ENCODE measurements at regions not wholly inside any gene's neighbourhood (a gene's known extent, or its start where the extent isn't known, plus 50 kb on each side); places are given as distances from the start of the nearest gene placed in this dataset.

DNA sequence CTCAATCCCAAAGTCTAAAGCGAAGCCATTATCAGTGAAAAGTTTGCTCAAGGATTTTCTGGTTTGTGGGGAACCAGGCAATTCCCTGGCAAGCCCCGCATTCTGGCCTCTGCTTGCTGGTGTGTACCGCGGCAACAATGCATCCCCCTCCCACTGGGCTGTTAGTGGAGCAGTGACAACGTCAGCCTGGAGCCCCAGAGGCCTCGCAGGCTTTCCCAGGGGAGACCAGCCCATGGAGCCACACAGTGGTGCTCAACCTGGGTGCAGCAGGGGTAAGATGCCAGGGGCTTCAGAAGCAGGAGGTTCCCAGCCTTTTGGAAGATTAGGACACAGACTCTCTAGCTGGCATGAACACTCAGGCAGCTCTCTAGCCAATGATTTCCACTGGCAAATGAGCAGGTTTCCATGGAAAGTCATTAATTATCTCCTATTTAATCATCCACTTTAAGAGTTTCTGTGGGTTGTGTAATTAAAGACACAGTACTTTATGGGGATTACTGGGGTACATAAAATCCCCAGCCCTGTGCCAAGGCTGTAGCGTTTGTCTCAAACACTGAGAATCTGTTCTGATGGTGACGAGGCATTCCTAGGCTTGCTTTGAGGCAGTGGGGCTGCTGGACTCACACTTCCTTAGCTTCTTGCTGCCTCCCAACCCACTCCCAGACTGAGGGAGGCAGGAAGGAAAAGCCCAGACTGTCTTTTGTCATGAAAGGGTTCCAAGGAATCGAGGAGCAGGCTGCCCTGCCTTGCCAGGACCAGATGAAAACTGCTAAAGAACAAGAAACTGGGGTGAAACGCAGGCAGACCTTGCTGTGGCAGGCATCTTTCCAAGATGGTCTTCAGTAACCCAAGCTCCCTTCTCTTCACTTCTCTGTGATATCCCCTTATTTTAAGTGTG lies 411.9 kb upstream of the SHH start:
- 0 to 63% (median 30%) methylated on average over 1 to 10 of the region's 10 CpGs; no CpG with 5 or more reads in 2 of the 10 experiments for WGBS, 10 experiments
- in situ Hi-C loops (cut with MboI; ENCODE audit: low pct_unique_long_range_greater_than_20kb in 2 of 9, low sequenced_read_pairs in 9 of 9, unreplicated experiment in 9 of 9) = no loop called here
- ATAC-seq (replicated peaks in 6 of 8) = peak in 1 of 8 experiments; percentile 30
- Histone ChIP-seq H3K27ac (no peak overlapping the region), H3K4me1 (replicated peaks in 1 of 2) (no peaks in the 10 kb centered on the region), H3K4me3 (no peak overlapping the region)

DNA sequence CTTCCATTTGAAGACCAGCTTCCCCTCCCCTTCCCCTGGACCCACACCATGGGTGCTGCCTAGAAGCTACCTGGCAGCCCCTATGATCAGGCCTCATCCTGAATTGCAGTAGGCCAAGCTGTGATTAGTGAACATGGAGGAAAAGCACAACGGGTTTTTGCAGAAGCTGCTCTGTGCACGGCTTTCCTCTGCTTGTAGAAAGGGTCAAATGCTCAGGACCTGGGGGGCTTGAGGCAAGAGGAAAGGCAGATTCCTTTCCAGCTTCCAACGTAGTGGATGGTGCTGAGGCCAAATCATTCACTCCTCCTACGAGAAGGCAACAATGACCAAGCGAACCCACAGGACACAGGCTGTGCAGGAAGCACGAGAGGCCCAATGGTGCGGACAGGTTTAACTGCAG lies 410.3 kb upstream of the SHH start:
- H3K4me3 ChIP-seq = no peak overlapping the region
- in situ Hi-C loops (cut with MboI; ENCODE audit: low pct_unique_long_range_greater_than_20kb in 2 of 9, low sequenced_read_pairs in 9 of 9, unreplicated experiment in 9 of 9) = no loop called here
- 40 to 100% (median 62%) methylated on average over 1 to 6 of the region's 7 CpGs; no CpG with 5 or more reads in 4 of the 10 experiments for WGBS, 10 experiments
- no peak overlapping the region for H3K27ac ChIP-seq
- H3K4me1 ChIP-seq (replicated peaks in 1 of 2) = no peaks in the 10 kb centered on the region
- ATAC-seq (replicated peaks in 6 of 8) = no peak

DNA sequence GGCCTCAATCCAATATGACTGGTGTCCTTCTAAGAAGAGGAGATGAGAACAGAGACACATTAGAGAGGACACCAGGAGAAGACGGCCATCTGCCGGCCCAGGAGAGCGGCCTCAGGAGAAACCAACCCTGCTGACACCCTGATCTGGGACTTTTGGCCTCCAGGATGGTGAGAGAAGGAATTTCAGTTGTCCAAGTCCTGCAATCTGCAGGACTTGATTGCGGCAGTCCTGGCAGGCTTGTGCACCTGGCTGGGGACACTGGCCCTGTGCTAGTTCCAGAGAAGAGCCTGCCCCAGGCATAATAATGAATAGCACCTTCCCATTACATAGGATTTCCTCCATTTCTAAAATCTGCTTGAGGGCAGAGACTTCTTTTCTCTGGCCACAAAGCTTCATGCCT lies 409.9 kb upstream of the SHH start:
- WGBS, 10 experiments = 0 to 94% (median 62%) methylated on average over 2 to 3 of the region's 4 CpGs; no CpG with 5 or more reads in 5 of the 10 experiments
- Histone ChIP-seq H3K4me1 (replicated peaks in 1 of 2) (no peaks in the 10 kb centered on the region), H3K27ac (no peak overlapping the region), H3K4me3 (no peak overlapping the region)
- no peak for ATAC-seq (replicated peaks in 6 of 8)
- in situ Hi-C loops (cut with MboI; ENCODE audit: low pct_unique_long_range_greater_than_20kb in 2 of 9, low sequenced_read_pairs in 9 of 9, unreplicated experiment in 9 of 9) = no loop called here

DNA sequence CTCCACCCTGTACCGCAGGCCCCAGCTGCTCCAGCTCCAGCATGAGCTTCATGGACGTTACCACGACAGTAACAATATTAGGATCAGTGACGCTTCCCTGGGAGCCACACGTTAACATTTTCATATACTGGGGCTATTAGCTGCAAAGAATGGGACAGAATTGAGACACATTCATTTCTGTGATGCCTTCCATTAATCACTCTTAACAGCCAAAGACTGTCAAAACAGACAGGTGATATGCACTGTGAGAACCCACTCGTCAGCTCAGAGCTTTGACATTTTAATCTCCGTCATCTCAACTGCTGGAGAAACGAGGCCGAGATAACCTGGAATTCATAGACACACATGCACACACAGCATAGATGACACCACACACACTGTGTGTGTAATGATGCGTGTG lies 408.4 kb upstream of the SHH start:
- WGBS, 10 experiments = 6 to 92% (median 66%) methylated on average over 1 to 10 of the region's 10 CpGs; no CpG with 5 or more reads in 2 of the 10 experiments

DNA sequence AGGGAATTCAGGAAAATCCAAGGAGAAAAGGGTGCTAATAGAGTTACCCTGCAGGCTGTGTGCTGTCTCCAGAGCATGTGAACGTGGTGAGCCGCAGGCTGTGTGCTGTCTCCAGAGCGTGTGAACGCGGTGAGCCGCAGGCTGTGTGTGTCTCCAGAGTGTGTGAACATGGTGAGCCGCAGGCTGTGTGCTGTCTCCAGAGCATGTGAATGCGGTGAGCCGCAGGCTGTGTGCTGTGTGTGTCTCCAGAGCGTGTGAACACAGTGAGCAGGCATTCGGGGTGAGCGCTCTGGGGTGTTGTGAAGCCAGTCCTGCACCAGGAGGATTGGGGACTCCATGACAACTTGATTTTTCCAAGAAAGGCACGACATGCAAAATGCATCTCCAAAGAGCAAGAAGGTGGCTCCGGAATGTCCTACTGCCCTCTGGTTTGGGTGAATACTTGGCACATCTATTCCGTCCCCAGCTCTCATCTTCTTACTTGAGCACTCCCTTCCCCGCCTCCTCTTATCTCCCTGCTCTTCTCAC lies 407.9 kb upstream of the SHH start:
- no peak for ATAC-seq (replicated peaks in 6 of 8)

More for the DNA sequence above, 408.4 kb upstream of the SHH start:
- Histone ChIP-seq H3K4me1 (replicated peaks in 1 of 2) (no peaks in the 10 kb centered on the region), H3K4me3 (no peak overlapping the region), H3K27ac (no peak overlapping the region)
- ATAC-seq (replicated peaks in 6 of 8) = no peak
- in situ Hi-C loops (cut with MboI; ENCODE audit: low pct_unique_long_range_greater_than_20kb in 2 of 9, low sequenced_read_pairs in 9 of 9, unreplicated experiment in 9 of 9) = no loop called here

DNA sequence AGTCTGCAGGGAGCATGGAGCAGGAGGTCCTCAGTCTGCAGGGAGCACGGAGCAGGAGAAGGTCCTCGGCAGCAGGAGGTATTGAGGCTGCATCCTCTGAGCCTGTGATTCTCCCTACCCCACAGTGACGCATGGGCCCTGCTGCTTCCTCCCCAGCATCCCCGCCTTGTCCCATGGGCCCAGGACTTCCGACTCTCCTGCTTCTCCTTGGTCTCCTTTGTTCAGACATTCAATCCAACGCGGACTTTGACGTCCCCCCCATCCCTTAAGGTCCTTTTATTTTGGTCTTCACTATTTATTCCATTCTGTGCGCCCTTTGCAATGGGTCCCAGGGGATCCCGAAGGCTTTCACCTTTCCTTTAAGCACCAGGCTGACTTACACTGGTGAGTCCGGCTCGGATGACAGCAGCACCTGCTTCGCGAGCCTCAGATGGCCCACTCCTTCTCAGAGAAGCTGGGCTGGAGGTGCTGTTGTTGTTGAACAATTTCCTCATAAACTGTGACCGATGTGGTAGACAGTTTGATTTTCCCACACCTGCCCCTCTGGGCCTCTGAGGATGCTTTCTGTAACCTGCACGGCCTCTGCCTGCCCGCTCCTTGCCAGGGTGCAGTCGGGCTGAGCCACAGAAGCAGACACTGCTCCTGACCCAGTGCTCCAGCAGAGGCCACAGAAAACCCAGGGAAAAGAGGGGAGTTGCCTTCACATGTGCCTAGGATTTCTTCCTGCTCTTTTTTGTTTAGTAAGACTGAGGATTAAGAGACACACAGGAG lies 407.2 kb upstream of the SHH start:
- ATAC-seq (replicated peaks in 6 of 8) = no peak
- H3K4me3 ChIP-seq = no peak overlapping the region
- H3K4me1 ChIP-seq (replicated peaks in 1 of 2) = no peaks in the 10 kb centered on the region
- 0 to 100% (median 67%) methylated on average over 1 to 13 of the region's 18 CpGs; no CpG with 5 or more reads in 2 of the 10 experiments for WGBS, 10 experiments
- in situ Hi-C loops (cut with MboI; ENCODE audit: low pct_unique_long_range_greater_than_20kb in 2 of 9, low sequenced_read_pairs in 9 of 9, unreplicated experiment in 9 of 9) = no loop called here
- no peak overlapping the region for H3K27ac ChIP-seq

More for the DNA sequence above, 407.9 kb upstream of the SHH start:
- in situ Hi-C loops (cut with MboI; ENCODE audit: low pct_unique_long_range_greater_than_20kb in 2 of 9, low sequenced_read_pairs in 9 of 9, unreplicated experiment in 9 of 9) = no loop called here
- H3K4me3 ChIP-seq = no peak overlapping the region
- H3K4me1 ChIP-seq (replicated peaks in 1 of 2) = no peaks in the 10 kb centered on the region
- H3K27ac ChIP-seq = no peak overlapping the region
- WGBS, 10 experiments = 20 to 86% (median 64%) methylated on average over 3 to 12 of the region's 16 CpGs; no CpG with 5 or more reads in 4 of the 10 experiments

DNA sequence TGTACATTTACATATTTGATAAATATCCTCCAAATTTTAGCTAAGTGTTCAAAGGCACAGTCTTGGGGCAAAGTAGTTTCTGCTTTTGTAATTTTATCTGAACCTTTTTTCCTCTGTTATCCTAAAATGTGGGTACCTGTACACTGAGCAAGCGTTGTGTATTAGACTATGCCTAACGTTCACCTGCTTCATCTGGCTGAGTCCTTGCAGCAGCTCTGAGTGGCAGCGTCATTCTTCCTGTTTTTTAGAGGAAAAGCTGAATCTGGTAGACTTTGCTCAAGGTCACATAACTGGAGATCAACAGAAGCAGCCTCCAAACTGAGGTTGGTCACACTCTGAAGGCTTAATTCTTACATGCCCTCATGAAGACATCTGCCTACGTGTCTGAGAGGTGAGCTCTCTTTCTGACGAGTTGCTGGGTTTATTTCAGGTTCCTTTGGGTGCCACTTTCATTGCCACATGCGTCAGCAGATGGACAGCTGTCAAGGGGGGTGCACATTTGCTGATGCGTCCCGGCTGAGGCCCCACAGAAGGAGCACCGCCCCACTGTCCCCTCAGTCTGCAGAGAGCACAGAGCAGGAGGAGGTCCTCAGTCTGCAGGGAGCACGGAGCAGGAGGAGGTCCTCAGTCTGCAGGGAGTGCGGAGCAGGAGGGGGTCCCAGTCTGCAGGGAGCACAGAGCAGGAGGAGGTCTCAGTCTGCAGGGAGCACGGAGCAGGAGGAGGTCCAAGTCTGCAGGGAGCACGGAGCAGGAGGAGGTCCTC lies 406.5 kb upstream of the SHH start:
- Histone ChIP-seq H3K4me1 (replicated peaks in 1 of 2) (no peaks in the 10 kb centered on the region), H3K27ac (no peak overlapping the region), H3K4me3 (no peak overlapping the region)
- ATAC-seq (replicated peaks in 6 of 8) = no peak
- 0 to 92% (median 40%) methylated on average over 2 to 8 of the region's 13 CpGs for WGBS, 10 experiments
- in situ Hi-C loops (cut with MboI; ENCODE audit: low pct_unique_long_range_greater_than_20kb in 2 of 9, low sequenced_read_pairs in 9 of 9, unreplicated experiment in 9 of 9) = no loop called here

DNA sequence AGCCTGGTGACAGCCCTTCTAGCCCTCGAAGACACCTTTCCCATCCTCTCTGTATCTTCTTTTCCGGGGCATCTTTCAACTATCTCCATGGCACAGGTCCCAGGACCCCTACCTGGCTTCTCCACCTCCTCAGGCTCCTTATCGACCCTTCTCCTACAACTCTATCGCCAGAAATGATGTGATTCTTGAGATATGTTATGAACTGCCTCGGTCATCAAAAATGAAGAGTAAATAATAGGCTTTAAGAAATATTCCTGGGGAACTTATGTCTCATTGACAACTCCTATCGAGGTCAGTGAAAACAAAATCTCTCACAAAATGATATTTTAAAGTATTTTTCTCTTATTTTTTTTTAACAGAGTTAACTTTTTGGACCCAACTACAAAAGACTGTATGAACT lies 405.5 kb upstream of the SHH start:
- ATAC-seq (replicated peaks in 6 of 8) = no peak
- Histone ChIP-seq H3K27ac (no peak overlapping the region), H3K4me1 (replicated peaks in 1 of 2) (no peaks in the 10 kb centered on the region), H3K4me3 (no peak overlapping the region)
- in situ Hi-C loops (cut with MboI; ENCODE audit: low pct_unique_long_range_greater_than_20kb in 2 of 9, low sequenced_read_pairs in 9 of 9, unreplicated experiment in 9 of 9) = no loop called here
- 9 to 82% (median 42%) methylated on average over 1 to 6 of the region's 6 CpGs for WGBS, 10 experiments

DNA sequence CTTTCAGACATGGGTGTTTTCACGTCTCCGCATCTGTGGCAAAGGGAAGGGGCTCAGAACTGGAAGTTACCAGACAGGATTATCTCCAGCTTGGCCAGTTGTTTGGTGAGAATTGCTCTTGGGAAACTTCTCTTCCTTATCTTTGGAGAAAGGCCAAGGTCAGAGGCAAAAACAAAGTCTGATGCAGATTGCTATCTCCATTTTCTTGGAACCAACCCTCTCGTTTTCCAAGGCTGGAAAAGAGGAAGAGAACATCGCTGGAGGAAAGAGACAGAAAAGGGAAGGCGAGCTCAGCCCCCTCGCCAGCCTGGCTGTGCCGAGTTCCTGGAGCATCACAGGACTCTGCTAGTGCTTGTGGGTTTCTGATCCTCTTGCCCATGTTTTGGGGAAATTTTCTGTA lies 396.8 kb upstream of the SHH start:
- Histone ChIP-seq H3K4me1 (replicated peaks in 1 of 2) (no peaks in the 10 kb centered on the region), H3K4me3 (no peak overlapping the region), H3K27ac (no peak overlapping the region)
- no peak for ATAC-seq (replicated peaks in 6 of 8)
- in situ Hi-C loops (cut with MboI; ENCODE audit: low pct_unique_long_range_greater_than_20kb in 2 of 9, low sequenced_read_pairs in 9 of 9, unreplicated experiment in 9 of 9) = no loop called here
- 70 to 76% (median 74%) methylated on average over 3 to 7 of the region's 7 CpGs; no CpG with 5 or more reads in 7 of the 10 experiments for WGBS, 10 experiments

DNA sequence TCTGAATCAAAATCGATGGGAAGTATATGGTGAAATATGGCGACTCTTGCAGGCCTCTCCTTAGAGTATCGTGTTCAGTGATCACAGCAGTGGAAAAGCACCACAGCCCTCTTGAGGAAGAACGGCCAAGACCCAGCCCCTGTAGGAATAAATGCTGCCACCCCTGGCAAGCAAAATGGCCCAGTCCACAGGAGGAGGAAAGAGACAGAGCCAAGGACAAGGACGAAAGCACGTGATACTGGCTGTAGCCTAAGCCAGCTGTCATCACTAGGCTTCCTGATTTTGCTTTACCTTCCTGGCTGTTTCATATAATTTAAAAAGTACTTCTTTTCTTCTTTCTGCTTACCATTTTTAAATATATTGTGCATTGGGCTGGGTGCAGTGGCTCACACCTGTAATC lies 395.0 kb upstream of the SHH start:
- Histone ChIP-seq H3K4me3 (no peak overlapping the region), H3K27ac (no peak overlapping the region), H3K4me1 (replicated peaks in 1 of 2) (no peaks in the 10 kb centered on the region)
- no peak for ATAC-seq (replicated peaks in 6 of 8)
- in situ Hi-C loops (cut with MboI; ENCODE audit: low pct_unique_long_range_greater_than_20kb in 2 of 9, low sequenced_read_pairs in 9 of 9, unreplicated experiment in 9 of 9) = no loop called here
- WGBS, 10 experiments = 0 to 80% (median 40%) methylated on average over 1 to 6 of the region's 6 CpGs; no CpG with 5 or more reads in 1 of the 10 experiments

DNA sequence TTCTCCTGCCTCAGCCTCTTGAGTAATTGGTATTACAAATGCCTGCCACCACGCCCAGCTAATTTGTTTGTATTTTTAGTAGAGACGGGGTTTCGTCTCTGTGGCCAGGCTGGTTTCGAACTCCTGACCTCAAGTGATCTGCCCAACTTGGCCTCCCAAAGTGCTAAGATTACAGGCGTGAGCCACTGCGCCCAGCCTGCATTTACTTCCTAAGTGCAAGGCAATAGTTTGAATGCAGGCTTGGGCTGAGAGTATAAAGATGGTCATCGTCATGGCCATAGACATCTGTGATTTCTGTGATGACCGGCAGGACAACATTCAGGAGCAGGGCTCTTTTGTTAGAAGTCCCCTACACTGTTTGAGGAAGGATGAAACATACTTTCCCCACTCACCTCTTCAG lies 393.9 kb upstream of the SHH start:
- ATAC-seq (replicated peaks in 6 of 8) = no peak

DNA sequence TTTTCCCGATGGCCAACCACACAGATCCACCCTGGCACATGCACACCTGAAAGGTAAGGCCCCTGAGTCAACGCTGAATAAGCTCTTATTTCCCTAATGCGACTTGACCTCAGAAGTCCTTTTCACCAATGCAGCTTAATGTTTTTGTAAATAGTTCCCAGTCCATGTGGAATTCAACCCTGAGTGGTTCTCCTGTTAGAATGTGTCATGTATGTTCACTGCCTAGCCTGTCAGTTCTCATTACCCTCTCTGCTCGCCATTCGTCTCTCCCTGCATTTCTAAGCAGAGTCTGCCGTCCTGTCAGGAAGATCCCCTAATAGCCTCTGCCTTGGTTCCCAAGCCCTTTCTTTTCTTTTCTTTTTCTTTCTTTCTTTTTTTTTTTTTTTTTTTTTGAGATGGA lies 392.6 kb upstream of the SHH start:
- no peak for ATAC-seq (replicated peaks in 6 of 8)
- Histone ChIP-seq H3K4me3 (no peak overlapping the region), H3K27ac (no peak overlapping the region), H3K4me1 (replicated peaks in 1 of 2) (no peaks in the 10 kb centered on the region)
- in situ Hi-C loops (cut with MboI; ENCODE audit: low pct_unique_long_range_greater_than_20kb in 2 of 9, low sequenced_read_pairs in 9 of 9, unreplicated experiment in 9 of 9) = no loop called here
- 9 to 90% (median 78%) methylated on average over 1 to 6 of the region's 6 CpGs; no CpG with 5 or more reads in 2 of the 10 experiments for WGBS, 10 experiments

More for the DNA sequence above, 393.9 kb upstream of the SHH start:
- 0 to 83% (median 60%) methylated on average over 1 to 6 of the region's 8 CpGs; no CpG with 5 or more reads in 5 of the 10 experiments for WGBS, 10 experiments
- no peaks in the 10 kb centered on the region for H3K4me1 ChIP-seq (replicated peaks in 1 of 2)
- H3K4me3 ChIP-seq = no peak overlapping the region
- H3K27ac ChIP-seq = no peak overlapping the region
- in situ Hi-C loops (cut with MboI; ENCODE audit: low pct_unique_long_range_greater_than_20kb in 2 of 9, low sequenced_read_pairs in 9 of 9, unreplicated experiment in 9 of 9) = no loop called here
